Astrocyte (in vitro differentiated cells and primary cell): ENCODE measurements at regions not wholly inside any gene's neighbourhood (a gene's known extent, or its start where the extent isn't known, plus 50 kb on each side); places are given as distances from the start of the nearest gene placed in this dataset.

ENCODE experiments used
- EZH2 ChIP-seq: IDR thresholded peaks from 2 replicates; pipeline ENCODE4 v1.6.1; 2012; ENCODE audit warnings: mild to moderate bottlenecking, low read length, inconsistent platforms; ENCODE audit not compliant: insufficient read depth
- TF ChIP-seq, protein P1 (sequence below): IDR thresholded peaks from 2 replicates; pipeline ENCODE4 v1.5.1; 2011; ENCODE audit warnings: low read depth, mild to moderate bottlenecking, inconsistent platforms, low read length, moderate library complexity; ENCODE audit not compliant: insufficient read depth

GRCh38 chr12:115377230-115377629 is 693.3 kb upstream of the TBX3 start:
- TF ChIP-seq, protein P1, sequence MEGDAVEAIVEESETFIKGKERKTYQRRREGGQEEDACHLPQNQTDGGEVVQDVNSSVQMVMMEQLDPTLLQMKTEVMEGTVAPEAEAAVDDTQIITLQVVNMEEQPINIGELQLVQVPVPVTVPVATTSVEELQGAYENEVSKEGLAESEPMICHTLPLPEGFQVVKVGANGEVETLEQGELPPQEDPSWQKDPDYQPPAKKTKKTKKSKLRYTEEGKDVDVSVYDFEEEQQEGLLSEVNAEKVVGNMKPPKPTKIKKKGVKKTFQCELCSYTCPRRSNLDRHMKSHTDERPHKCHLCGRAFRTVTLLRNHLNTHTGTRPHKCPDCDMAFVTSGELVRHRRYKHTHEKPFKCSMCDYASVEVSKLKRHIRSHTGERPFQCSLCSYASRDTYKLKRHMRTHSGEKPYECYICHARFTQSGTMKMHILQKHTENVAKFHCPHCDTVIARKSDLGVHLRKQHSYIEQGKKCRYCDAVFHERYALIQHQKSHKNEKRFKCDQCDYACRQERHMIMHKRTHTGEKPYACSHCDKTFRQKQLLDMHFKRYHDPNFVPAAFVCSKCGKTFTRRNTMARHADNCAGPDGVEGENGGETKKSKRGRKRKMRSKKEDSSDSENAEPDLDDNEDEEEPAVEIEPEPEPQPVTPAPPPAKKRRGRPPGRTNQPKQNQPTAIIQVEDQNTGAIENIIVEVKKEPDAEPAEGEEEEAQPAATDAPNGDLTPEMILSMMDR = no peak
- no peak for TF ChIP-seq EZH2
